NCI-H1930 (cell line): ENCODE measurements at regions not wholly inside any gene's neighbourhood (a gene's known extent, or its start where the extent isn't known, plus 50 kb on each side); places are given as distances from the start of the nearest gene placed in this dataset.
"Not testable (repeated sequence)": the region's sequence is repeated elsewhere in the genome, so short reads cannot be mapped to it uniquely, and the experiment has no call there.

ENCODE experiments used
- DNase-seq, 2 experiments: peaks; one replicate each; lab custom pipeline; 2025; lab: John Stamatoyannopoulos, UW

DNA sequence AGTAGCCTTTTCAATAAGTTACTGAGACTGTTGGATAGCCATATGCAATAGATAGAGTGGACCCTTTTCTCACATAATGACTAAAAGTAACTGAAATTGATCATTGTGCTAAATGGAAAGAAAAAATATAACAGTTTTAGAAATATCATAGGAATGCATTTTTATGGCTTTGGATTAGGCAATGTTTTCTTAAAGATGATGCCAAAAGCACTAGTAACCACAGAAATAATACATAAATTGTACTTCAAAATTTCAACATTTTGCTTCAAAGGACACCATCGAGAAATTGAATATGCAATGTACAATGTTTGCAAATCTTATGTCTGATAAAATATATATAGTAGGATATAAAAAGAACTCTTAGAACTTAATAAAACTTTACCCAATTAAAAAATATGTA is 1267.5 kb upstream of the CDH9 start:
- no peak for DNase-seq

DNA sequence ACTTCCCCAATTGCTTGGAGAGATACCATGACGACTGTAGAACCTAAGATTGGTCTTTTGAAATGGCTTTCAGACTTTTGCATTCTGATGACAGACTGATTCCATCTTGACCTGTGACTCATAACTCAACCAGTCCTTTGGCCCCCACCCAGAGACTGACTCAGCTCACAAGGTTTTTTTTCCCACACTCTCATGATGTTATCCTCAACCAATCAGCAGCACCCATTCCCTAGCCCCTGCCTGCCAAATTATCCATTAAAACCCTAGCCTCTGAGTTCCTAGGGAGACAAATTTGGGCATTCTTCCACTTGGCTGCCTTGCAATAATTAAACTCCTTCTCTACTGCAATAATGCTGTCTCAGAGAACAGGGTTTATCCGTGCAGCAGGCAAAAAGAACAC is 1263.3 kb upstream of the CDH9 start:
- DNase-seq: no peak

DNA sequence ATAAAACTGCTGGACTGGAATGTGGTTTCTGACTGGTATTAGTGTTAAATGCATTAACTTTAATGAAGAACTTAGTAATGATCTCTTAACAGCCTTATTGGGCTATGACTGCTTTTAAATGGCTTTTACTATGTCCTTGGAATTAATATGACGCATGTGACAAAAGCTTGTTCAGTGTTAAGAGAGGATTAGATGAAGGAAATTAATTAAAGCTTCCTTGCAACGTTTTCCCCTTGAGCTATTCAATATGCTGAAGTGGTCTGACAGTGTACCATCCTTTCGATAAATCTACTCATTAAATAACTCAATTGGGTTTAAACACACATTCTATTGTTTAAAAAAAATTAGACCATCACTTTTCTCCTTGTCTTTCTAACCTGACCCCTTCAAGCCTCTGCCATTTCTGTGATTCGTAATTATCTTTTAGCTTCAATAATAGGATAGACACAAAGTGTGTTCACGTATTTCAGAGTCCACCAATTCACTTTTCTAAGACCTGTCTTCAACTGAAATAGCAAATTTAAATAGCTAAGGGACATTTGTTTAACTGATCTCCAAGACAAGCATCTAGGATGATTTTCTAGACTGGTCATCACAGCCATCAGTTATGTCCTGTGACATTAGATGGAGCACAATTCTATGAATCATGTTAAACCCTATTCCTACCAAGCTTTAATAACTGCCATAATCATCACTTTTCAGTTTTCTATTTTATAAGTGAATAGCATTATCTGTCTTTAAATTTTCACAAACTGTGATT is 1258.0 kb upstream of the CDH9 start:
- DNase-seq: no peak

DNA sequence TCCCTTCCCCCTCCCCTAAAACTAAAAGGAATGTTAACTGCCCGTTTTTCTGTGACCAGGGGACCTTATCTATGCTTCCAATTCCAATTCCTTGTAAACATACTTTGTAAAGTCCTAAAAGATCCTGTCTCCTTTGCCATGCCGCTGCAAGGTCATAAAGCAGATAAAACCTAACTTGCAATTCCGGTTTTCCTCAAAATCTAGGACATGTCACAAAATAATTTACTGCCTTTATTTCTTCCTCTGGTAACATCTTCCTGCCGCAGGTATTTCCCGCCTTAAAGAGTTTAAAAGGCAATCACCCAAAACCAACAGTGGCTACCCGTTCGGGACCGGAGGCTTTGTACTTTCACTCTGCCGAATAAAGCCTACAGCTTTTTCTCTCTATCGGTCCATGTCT is 1248.6 kb upstream of the CDH9 start:
- not testable (repeated sequence) for DNase-seq

DNA sequence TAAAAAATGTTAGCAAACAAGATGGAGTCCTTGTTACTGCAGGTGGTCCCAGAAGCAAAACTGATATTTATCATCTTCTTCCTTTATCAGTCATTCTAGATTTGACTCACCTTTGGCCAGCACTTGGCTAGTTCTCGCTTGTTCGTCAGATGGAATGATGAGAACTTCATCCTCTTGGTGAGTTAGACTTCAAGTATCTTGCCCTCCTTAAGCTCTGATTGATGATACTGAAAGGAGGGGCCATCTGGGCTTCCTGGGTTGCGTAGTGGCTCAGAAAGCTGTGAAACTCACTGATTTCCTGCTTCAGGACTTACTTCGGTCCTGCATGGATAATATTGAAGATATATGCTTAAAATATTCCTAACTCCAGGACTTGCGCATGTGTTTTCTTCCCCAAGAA is 1248.2 kb upstream of the CDH9 start:
- DNase-seq: no peak

DNA sequence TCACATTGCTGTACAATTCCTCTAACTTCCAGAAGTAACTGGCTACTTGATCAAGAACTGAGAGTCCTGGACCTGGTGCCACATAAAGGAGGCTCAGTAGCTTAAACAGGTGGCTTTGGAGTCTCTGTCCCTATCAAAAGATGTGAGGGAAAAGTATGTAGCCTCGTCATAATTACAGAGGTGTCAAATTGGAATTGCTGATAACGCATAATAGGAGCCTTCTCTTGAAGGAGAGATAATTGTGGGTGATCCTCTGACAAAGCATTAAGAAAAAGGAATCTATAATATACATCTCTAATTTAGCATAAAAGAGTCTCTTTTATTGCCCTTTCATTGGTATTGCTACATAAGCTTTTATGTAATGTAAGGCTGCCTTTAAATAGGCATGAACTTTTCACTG is 1246.4 kb upstream of the CDH9 start:
- DNase-seq: no peak

DNA sequence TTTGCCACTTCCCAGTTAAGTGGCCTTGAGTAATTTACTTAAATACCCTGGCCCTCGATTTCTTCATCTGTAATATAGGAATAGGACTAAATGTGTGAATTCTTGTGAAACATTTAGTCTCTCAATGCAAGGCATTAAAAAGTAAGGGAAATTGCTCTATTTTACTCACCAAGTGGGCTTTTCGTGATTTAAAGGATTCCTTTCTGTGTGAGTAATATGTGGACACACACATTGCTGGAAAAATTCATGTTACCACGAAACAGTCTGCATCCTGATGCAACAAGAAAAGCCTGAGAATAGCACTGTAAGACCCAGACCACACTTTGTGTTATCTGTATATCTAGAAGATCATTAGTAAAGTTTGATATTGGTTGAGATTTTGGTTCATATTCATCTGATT is 1243.0 kb upstream of the CDH9 start:
- no peak for DNase-seq

DNA sequence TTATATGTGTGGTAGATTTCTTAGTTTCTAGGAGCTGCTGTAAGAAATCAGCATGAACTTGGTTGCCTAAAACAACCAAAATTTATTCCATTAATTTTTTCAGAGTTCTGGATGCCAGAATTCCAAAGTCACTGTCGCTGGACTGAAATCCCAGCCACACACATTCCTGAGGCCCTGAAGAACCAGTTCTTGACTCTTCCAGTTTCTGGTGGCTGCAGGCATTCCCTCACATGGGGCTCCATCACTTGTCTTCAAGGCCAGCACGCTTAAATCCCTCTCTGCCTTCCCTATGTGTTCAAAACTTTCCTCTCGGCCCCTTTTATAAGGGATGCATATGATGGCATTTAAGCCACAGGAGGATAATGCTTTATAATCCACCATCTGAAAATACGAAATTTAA is 1237.5 kb upstream of the CDH9 start:
- no peak for DNase-seq

DNA sequence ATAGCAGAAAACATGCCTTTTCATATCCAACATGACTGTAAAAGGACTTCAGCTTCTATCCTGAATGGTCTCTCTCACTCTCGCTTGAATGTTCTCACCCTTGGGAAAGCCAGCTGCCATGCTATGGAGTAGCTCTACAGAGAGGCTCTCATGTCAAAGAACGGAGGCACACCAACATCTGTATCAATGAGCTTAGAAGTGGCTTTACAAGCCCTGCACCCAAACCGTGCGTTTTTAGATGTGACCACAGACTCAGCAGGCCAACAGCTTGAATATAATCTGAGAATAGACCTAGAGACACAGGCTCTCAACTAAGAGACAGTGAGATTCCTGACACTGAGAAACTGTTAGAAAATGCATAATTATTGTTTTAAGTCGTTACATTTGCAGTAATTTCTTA is 1231.6 kb upstream of the CDH9 start:
- no peak for DNase-seq

DNA sequence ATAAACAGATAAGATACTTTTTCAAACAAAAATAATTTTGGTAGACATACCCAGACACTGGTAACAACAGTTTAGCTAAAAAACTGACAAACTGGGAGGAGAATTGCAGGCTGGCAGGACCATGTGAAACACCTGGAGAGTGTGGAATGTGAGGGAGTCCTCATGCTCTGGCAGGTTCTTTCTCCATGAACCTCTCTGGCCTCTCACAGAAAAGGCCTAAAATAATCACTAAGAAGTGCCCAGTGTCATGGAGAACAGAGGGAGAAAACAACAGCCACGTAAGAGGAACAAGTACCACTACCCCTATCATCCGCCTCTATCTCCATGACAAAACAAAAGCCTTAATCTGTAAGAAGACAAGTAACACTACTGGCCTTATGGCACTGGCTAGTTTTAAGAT is 1227.5 kb upstream of the CDH9 start:
- no peak for DNase-seq

DNA sequence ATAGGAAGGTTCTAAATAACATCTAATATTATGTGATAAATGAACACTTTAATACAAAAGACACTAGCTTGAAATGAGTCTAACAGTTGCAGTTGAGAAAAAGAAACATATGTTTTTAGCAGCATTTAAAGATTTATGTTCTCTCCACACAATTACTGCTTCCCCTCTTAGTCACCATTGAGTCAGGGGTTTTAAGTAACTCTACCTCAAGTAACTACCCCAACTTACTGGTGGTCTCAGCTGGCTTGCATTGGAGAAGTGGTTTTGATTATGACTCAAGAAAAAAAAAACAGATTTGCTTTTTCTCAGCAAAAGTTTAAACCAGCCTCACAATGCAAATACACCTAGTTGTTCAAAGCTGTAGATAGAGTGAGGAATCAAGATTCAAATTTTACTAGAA is 1216.5 kb upstream of the CDH9 start:
- no peak for DNase-seq

DNA sequence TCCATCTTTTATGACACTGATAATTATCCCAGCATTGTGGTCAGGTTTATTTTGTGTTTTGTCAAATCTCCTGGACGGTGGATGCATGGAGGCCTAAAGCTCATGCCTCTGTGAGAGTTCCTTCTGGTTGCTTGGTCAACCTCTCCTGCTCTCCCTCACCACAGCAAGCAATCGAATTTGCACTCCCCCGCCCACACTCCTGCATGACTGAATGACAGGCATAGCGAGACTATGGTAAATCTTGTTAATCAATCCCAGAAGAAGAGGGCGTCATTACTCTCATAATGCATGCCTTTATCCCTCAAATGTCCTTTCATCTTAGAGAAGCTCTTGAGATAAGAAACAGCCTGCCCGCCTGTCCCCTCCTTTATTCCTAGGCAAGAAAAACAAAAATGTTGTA is 1215.0 kb upstream of the CDH9 start:
- DNase-seq: no peak

DNA sequence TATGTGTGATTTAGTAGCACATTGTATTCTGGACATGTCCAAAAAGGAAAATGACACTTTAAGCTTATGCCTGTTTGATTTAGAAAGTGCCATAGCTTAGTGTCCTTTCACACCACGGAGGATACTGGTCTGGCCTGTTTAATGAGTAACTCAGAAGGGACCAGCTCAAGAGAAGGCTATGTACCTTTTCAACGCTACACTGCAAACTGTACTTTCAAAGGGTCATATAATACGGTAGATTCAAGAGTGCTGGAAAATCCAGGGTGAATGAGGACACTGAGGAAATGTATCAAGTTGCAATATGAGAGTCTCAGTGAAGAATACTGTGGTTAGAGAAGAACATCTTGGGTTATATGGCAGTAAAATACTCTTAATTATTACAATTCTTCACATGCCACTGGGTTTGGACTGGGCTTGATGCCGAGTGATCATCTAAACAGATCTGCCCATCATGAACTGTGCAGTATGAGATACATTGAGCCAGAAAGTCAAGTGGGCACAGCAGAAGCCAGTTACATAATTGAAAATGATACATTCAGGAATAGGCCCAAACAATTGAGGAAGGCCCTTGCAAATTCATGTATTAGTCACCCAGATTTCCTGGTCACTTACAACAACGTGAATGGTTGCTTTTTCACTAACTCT is 1211.5 kb upstream of the CDH9 start:
- DNase-seq: no peak

DNA sequence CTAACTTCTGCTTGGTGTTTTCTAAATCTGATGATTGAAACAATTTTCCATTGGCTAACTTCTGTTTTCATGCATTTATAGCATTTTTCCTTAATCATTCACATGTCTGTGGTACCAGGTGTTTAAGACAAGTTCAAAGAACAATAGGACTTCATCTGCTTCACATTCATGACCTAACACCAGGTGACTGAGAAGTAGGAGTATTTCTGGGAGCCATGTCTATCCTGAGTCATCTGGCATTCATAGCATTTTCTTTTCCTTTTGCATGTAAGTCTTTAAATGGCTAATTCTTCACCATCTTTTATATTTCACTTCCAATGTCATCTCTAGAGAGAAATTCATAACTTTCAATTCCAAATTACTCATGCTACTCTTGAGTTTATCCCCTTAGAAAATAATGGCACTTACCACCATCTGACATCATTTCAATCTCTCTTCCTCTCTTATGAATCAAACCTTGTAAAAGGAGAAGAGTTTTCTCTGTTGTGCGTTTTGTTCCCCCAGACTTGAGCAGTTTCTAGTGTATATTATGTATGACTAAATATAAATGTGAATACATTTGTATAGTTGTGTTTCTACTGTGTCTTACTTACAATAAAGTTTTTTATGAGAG is 1196.1 kb upstream of the CDH9 start:
- DNase-seq: no peak

DNA sequence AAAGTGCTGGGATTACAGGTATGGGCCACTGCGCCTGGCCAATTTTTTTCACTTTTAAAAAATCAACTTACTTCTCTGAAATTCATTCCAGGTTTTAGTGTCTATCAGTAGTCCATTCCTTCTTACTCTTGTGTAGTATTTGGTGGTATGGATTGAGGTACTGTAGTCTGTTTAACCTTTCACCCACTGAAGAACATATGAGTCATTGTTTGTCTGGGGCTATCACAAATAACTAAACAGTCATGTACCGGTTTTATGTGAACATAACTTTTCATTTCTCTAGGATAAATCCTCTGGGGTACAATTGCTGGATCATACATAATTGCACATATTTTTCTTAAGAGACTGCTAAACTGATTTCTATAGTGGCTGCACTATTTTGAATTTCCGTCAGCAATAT is 1188.0 kb upstream of the CDH9 start:
- DNase-seq: no peak

DNA sequence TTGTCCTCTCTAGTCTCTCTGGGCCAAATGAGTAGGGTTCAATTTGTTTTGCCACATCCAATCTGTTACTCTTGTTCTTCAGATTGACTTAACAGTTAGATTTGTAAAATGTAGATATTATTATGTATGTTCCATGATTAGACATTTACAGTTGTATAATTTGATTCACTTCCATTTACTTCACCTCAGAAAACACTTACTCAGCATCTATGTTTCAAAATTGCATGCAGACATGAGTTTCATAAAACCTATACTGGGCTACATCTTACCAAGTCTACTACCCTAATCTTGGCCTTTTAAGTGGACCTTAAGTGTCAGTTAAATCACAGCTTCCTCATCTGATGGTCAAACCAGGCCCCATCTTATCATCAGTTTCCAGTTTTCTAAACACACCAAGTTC is 1181.2 kb upstream of the CDH9 start:
- DNase-seq: no peak

DNA sequence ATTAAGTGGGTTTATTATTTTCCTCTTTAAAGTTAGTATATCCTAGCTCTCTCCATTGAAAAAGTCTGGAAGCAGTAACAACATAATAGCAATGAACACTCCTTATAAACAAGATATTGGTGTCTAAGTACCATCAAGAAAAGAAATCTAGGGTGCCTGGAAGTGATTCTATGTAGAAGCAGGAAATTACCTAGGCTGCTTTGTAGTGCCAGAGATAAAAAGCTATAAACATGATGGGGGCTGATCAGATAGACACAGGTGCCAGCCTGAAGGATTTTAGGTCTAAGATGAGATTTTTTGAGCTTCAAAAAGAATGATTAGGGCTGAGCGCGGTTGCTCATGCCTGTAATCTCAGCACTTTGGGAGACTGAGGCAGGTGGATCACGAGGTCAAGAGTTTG is 1179.3 kb upstream of the CDH9 start:
- no peak for DNase-seq

DNA sequence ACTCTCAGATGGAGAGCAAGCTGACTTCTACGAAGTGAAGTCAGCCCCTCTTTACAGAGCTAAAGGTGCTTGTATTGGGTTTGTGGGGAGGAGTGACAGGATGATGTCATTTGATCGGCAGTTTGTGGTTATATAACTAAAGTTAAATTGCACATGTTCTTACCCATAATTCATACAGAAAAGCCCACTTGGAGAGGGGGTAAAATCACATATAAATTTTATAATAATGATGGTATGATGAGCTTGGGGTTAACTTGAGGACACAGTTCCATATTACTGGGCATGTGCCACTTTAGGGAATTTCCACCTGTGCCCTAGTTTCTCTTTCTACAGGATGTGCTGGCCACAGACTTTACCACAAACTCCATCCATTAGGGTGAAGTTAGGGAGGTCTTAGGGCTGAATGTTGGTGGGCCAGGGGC is 1178.6 kb upstream of the CDH9 start:
- DNase-seq: no peak

DNA sequence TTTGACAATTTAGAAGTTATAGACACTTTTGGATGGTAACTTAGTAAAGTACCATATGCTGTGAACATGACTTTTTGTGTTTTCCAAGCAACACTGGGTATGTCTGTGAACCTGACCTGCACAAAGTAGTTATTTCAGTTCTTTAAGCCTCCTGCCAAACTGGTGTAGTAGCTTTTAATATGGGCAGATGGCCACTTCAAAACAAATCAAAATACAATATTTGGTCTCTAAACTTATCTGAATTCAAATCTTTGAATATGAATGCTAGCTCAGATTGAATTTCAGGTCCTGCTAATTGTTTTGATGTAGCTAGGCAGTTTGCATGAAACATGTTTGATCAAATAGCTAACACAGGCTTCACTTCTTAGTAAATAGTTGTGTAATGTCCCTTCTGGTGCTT is 1176.7 kb upstream of the CDH9 start:
- DNase-seq: no peak

DNA sequence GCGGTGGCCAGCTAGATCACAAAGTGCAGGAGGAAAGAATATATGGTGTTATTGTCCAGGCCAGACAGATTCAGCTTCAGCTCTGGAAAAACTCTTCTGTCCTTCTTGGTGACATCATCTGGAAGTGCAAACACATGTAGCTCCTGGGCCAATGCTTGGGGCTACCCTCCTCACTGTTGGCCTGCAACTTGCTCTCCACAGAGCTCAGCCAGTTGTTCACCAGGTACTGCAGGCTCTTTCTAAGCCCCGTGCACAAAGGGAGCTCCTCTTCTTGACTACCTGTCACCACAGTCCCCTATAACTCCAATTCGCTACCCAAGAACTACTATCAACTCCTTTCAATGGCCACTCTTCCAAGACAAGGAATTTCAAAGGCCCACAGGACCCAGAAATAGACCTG is 1175.9 kb upstream of the CDH9 start:
- no peak for DNase-seq

DNA sequence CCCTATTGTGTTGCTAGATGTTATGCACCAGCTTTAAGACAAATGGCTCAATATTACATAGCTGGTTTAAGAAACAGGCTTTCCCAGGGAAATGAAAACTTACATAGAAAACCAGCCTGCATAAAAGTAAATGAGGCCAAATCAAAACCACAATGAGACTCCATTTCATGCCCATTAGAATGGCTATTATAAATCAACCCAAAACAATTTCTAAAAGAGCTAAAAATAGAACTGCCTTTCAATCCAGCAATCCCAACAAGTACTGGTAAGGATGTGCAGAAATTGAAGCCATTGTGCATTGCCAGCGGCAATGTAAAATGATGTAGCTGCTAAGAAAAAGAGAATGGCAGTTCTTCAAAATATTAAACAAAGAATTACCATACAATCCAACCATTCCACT is 1170.0 kb upstream of the CDH9 start:
- DNase-seq: no peak

DNA sequence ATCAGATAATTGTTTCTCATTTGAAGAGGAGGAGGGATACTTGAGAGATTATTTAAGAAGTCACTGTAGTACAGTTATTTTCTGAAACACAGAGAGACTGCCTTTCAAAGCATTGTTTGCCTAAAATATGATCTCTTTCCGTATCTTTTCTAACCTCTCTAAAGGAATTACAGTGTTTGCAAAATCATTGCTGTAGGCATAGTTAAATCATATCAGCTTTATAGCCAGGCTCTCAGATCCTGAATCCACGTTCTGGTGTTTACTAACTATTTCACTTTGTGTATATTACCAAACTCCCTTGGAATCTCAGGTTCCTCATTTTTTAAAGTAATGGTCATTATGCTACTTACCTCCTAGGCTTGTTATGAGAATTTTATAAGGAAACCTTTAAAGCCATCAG is 1151.6 kb upstream of the CDH9 start:
- DNase-seq: no peak

DNA sequence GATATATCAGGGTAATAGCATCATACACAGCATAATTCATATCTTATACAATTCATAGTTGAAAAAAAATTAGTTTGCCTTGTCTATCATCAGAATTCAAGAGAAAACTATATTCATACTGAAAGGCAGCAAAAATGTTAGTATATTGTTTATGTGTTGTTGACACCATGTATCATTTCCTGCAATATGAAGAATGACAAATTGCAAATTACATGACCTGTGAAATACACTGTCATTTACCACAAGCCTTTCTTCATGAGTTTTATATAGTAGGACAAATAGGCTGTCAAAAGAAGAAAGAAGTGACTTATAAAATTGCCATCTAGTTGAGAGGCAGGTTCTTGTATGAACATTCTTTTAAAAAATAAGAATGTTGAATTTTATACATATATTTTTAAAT is 1136.3 kb upstream of the CDH9 start:
- DNase-seq: no peak

DNA sequence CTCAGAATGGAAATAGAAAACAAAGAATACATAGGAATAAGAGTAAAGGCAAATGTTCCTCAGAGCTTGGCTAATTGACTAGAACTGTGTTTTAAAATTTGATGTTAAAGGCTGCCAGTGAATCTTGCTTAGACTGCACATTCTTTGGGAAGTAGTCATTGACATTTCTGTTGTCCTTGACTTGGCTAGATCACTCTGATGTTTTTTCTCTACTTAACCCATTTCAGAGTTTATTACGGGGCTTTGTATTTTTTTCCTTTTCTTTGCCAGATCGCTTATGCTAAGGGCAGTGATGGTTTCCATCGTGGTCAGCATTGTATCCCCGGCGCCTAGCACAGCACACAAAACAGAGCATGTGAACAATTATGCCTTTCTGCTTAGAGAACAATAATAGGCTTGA is 1126.7 kb upstream of the CDH9 start:
- no peak for DNase-seq
